Right atrium auricular region (tissue), 2 donors: ENCODE measurements at regions not wholly inside any gene's neighbourhood (a gene's known extent, or its start where the extent isn't known, plus 50 kb on each side); places are given as distances from the start of the nearest gene placed in this dataset.

Experiments used
- DNase-seq: peaks from one replicate; pipeline ENCODE4 v3.0.0-alpha.2; 2019; ENCODE audit warnings: low spot score
- H3K27ac ChIP-seq, 2 donors: fragments of 200-600 bp; sonication (generic); 1 replicate in 1 of 2; 2 replicates in 1 of 2; pipeline ENCODE4 v1.5.1; 2016 to 2019
- H3K27me3 ChIP-seq, 2 donors: fragments of 200-600 bp; sonication (generic); one replicate each; pipeline versions ENCODE4 v1.5.1 to v1.6.0; 2017 to 2019
- H3K36me3 ChIP-seq: fragments of 200-600 bp; sonication (generic); one replicate; pipeline ENCODE4 v1.5.1; 2016
- H3K4me1 ChIP-seq, 2 donors: fragments of 200-600 bp; sonication (generic); one replicate each; pipeline versions ENCODE4 v1.5.1 to v1.6.0; 2017 to 2019
- H3K4me3 ChIP-seq, 2 donors: fragments of 200-600 bp; sonication (generic); 1 replicate in 1 of 2; 2 replicates in 1 of 2; pipeline ENCODE4 v1.5.1; 2017 to 2019; ENCODE audit warnings: mild to moderate bottlenecking in 1 of 2, moderate library complexity in 1 of 2
- H3K9me3 ChIP-seq, 2 donors: fragments of 200-600 bp; sonication (generic); one replicate each; pipeline ENCODE4 v1.5.1; 2019
- TF ChIP-seq, protein P1 (sequence below), 2 donors: fragments of 200-600 bp; sonication (generic); IDR thresholded peaks; one replicate each; pipeline ENCODE4 v1.5.1; 2019; ENCODE audit warnings: antibody characterized with exemption in 2 of 2

DNA sequence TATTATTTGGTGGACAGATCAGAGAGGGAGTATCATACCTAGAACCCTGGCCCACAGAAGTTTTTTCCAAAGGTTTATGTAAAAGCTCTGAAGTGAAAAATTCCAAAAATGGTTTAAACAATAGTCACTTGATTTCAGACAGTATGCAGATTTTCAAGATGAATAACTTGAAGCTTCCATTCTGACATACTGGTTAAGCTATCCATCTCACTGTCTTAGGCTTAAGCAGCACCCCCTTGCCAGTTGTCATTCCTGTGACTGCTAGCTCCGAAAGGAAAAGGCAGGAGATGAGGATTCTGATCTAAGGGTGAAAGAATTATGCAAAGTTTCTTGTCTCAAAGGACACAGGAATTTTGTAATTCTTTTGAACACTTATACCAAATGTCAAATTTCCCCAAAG lies 337.5 kb upstream of the THBS1 start:
- peak overlapping the region in 1 of 2 donors; percentile 34 for H3K27ac ChIP-seq
- H3K27me3 ChIP-seq = no peaks in the 10 kb centered on the region
- no peaks in the 10 kb centered on the region for H3K36me3 ChIP-seq
- no peaks in the 10 kb centered on the region for H3K9me3 ChIP-seq
- DNase-seq = no peak
- H3K4me3 ChIP-seq = no peak overlapping the region
- TF ChIP-seq, protein P1, sequence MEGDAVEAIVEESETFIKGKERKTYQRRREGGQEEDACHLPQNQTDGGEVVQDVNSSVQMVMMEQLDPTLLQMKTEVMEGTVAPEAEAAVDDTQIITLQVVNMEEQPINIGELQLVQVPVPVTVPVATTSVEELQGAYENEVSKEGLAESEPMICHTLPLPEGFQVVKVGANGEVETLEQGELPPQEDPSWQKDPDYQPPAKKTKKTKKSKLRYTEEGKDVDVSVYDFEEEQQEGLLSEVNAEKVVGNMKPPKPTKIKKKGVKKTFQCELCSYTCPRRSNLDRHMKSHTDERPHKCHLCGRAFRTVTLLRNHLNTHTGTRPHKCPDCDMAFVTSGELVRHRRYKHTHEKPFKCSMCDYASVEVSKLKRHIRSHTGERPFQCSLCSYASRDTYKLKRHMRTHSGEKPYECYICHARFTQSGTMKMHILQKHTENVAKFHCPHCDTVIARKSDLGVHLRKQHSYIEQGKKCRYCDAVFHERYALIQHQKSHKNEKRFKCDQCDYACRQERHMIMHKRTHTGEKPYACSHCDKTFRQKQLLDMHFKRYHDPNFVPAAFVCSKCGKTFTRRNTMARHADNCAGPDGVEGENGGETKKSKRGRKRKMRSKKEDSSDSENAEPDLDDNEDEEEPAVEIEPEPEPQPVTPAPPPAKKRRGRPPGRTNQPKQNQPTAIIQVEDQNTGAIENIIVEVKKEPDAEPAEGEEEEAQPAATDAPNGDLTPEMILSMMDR (IDR thresholded peaks at IDR 0.05) = no peak
- peaks cover 0 to 8% of the 10 kb centered on the region in 2 donors for H3K4me1 ChIP-seq

DNA sequence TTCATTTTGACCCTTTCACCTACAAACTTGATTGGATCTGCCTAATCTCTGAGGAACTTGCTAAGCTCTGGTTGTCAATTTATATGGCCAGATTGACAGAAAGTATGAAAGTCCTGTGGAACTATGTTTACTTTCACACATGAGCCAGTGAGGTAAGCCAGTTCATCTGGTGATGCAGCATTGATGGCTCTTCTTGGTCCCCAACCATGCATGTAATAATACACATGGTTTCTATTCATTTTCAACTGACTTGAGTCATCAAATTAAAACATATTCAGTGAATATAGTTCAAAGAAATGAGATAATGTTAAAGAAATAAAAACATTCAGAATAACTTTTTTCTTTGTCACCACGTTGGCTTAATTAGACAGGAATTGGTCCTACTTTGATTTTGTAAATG lies 336.1 kb upstream of the THBS1 start:
- peaks cover 0 to 9% of the 10 kb centered on the region in 2 donors for H3K4me1 ChIP-seq
- H3K27ac ChIP-seq = no peak overlapping the region
- no peak for DNase-seq
- no peak overlapping the region for H3K4me3 ChIP-seq
- H3K9me3 ChIP-seq = no peaks in the 10 kb centered on the region
- no peaks in the 10 kb centered on the region for H3K27me3 ChIP-seq
- no peaks in the 10 kb centered on the region for H3K36me3 ChIP-seq
- TF ChIP-seq, protein P1 (IDR thresholded peaks at IDR 0.05) = no peak

DNA sequence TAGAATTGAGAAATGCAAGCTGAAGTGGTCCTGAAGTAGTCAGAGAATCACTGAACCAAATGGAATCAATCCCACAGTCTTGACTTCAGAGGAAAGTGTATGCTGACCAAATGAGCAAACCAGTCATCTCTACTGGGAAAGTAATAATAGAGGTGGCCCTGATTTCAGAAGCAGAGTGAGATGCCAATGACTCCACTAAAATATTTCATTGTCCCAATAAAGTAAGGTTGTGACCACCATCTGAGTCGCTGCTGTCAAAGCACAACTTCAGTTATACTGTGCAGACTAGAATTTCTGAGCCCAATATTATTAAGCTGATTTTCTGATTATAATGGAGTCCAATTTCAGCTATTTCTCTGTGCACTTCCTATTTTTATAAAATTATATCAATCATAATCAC lies 334.4 kb upstream of the THBS1 start:
- no peaks in the 10 kb centered on the region for H3K27me3 ChIP-seq
- H3K9me3 ChIP-seq = no peaks in the 10 kb centered on the region
- H3K27ac ChIP-seq = no peak overlapping the region
- no peak overlapping the region for H3K4me3 ChIP-seq
- no peak for DNase-seq
- H3K36me3 ChIP-seq = no peaks in the 10 kb centered on the region
- H3K4me1 ChIP-seq = peaks cover 0 to 9% of the 10 kb centered on the region in 2 donors
- TF ChIP-seq, protein P1 (IDR thresholded peaks at IDR 0.05) = no peak

DNA sequence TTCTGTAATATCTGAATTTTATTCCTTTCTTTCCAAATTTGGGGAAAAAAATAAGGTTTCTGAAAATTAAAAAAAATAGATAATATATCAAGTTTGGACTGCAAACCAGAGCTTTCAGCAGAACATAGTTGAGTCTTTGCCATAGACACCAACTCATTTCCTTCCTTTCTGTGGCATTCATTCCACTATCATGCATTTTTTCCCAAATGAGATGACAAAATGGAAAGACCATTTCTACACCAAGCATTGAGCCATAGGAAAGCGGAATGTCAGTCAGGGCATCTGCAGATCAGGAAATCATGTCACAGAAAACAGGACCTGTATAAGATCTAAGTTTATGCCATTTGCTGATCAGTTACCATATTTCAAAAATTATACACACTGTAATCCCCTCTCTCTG lies 333.3 kb upstream of the THBS1 start:
- no peak overlapping the region for H3K27ac ChIP-seq
- H3K27me3 ChIP-seq = no peaks in the 10 kb centered on the region
- TF ChIP-seq, protein P1 (IDR thresholded peaks at IDR 0.05) = no peak
- no peaks in the 10 kb centered on the region for H3K36me3 ChIP-seq
- H3K4me3 ChIP-seq = no peak overlapping the region
- peaks cover 0 to 9% of the 10 kb centered on the region in 2 donors for H3K4me1 ChIP-seq
- DNase-seq = no peak
- no peaks in the 10 kb centered on the region for H3K9me3 ChIP-seq

DNA sequence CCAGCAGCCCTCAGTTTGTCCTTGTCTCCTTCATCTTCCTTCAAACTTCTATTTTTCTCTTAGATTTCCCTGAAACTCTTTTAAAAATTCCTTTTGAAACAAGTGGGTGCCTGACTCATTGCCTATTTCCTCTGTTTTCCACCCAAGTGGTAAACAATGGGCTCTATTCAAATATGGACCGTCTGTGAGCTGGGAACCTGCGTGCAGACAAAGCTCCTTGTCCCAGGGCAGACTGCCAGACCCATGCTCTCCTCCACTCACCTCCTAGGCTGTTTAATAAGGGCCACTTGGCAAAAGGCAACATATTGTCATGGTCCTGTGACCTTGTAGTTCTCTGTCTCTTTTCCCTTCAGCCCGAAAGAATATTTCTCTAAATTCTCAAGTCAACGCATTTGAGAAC lies 332.7 kb upstream of the THBS1 start:
- DNase-seq = no peak
- Histone ChIP-seq H3K4me1 (peaks cover 0 to 9% of the 10 kb centered on the region in 2 donors), H3K27me3 (no peaks in the 10 kb centered on the region), H3K27ac (peak overlapping the region in 1 of 2 donors; percentile 31), H3K4me3 (no peak overlapping the region), H3K36me3 (no peaks in the 10 kb centered on the region), H3K9me3 (no peaks in the 10 kb centered on the region)
- TF ChIP-seq, protein P1 (IDR thresholded peaks at IDR 0.05) = no peak

DNA sequence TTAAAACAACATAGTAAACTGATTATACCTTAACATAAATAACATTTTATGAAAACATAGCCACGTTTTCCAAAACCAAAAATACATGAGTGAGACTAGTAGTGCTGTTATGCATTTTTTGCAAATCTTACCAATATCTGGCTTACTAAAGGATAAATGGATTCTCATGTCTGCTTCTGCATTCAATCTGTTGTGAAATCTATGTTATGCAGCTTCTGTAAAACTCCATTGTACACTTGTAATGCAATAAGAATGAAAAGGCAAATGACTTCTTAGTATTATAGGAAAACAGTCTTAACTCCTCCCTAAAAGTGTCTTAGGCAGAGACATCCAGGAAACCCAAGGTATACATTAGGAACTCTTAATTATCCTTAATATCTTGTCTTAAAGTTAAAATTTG lies 330.9 kb upstream of the THBS1 start:
- Histone ChIP-seq H3K9me3 (no peaks in the 10 kb centered on the region), H3K4me3 (no peak overlapping the region), H3K27ac (no peak overlapping the region), H3K36me3 (no peaks in the 10 kb centered on the region), H3K4me1 (peaks cover 0 to 9% of the 10 kb centered on the region in 2 donors), H3K27me3 (no peaks in the 10 kb centered on the region)
- TF ChIP-seq, protein P1 (IDR thresholded peaks at IDR 0.05) = no peak
- no peak for DNase-seq
